Stimulated activated CD8-positive, alpha-beta memory T cell treated with anti-CD3 and anti-CD28 coated beads, Interleukin-15, amount 100 ng/mL, for 48 hours (primary cell): ENCODE measurements at regions not wholly inside any gene's neighbourhood (a gene's known extent, or its start where the extent isn't known, plus 50 kb on each side); places are given as distances from the start of the nearest gene placed in this dataset.
"Not testable (repeated sequence)": the region's sequence is repeated elsewhere in the genome, so short reads cannot be mapped to it uniquely, and the experiment has no call there.

Source experiments
- DNase-seq, 2 donors: peaks; one replicate each; pipeline ENCODE4 v3.0.0-alpha.2; 2020; ENCODE audit warnings: low read depth in 2 of 2

DNA sequence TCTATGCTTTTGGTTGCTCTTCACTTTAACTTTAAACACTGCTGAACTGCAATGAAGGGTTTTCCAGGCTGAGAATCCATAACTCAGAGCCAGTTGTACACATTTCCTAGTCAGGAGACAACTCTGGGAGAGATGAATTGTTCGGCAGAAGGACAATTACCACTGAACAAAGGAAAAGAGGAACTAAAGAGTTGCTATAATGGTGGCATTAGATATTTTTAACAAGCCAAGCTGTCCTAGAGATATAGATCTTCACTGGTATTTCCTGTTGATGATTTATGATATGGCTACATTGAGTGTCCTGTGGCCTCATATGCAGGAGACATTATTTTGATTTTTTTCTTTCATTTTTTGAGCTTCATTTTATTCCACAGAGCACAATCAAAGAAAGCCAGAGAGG lies 219.1 kb upstream of the PCSK5 start:
- DNase-seq = no peak

DNA sequence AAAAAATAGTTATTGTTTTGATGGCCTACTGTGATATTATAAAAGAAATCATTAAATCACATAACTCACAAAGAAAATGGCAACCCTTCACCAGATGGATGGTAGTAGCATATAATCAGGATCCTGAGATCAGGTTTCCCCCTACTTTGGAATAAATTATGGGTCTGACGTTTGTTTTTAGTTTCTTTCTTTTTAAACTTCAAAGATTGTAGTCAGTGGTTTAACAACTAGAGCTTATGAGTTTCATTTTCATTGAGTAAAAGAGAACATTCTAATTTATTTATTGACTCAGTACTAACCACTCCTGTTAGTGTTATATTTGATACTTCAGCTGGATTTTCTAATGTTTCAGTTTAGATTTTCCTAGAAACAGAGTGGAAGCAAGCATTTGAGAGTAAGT lies 218.0 kb upstream of the PCSK5 start:
- no peak for DNase-seq

DNA sequence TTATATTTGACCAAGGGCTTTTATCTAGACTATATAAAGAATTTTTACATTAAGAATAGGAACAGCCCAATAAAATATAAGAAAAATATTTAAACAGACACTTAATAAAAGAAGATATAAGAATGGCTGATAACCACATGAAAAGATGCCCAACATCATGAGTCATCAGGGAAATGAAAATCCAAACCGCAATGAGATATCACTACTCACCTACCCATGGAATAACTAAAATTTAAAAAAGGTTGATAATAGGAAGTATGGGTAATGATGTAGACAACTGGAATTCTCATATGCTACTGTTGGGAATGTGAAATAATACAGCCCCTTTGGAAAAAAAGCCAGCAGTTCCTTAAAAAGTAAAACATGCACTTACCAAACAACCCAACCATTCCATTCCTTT lies 206.9 kb upstream of the PCSK5 start:
- no peak for DNase-seq

DNA sequence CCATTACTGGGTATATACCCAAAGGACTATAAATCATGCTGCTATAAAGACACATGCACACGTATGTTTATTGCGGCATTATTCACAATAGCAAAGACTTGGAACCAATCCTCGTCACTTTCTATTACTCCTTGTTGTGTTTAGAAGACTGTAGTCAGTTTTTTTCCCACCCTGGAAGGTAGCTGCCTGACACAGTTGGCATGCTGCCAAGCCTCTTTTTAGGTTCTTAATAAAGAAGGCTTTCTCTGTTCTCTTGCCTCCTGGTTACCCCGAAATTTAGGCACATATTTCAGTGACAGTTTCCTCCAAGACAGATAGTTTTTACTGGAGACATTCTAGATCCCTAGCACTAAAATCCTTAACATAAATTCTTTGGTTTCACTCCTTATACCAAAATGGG lies 205.4 kb upstream of the PCSK5 start:
- DNase-seq = no peak

DNA sequence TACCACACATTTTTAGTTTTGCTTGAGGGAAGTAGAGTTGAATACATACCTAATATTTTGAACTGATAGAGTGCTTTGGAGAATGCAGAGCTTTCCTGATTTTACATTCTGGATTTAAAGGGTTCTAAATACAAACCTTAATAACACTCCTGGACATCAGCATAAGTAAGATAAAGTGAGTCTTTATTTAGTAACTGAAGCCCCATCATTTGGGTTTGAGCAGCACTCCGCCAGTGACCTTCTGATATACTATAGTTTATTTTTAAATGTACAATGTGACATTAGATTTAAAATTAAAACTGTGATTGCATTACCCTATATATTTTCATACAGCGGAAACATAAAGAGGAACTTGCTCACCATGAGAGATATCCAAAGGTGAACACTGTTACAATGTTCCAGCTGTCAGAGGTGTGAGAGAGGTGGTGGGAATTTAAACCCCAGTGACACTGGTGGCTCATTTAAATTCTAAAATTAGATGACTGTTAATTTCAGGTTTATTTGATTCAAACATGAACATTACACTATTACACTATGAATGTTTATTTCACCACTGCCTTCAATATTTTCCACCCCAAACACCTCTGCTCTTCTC lies 203.0 kb upstream of the PCSK5 start:
- no peak for DNase-seq

DNA sequence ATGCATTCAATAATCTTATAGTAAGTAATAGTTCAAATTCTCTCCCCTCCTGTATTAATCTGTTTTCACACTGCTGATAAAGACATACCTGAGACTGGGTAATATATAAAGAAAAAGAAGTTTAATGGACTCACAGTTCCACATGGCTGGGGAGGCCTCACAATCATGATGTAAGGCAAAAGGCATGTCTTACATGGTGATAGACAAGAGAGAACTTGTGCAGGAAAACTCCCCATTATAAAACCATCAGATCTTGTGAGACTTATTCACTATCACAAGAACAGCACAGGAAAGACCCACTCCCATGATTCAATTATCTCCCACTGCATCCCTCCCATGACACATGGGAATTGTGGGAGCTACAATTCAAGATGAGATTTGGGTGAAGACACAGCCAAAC lies 199.9 kb upstream of the PCSK5 start:
- DNase-seq = not testable (repeated sequence)

DNA sequence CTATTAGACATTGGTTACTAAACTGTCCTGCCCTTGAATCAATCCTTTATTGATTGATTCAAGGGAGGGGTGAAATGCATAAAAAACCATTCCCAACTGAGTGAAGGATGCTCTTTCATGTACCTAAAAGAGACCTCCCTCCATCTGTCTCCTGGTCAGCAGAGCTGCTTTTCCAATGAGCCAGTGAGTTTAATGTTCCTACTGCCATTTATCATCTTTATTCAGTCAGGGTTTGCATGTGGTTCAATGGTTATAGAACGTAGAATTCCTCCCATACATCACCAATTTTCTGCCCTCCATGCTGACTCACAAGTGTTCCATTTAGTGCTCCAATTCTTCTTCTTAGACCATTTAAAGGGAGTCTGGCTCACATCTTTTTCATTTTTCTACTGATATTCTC lies 199.1 kb upstream of the PCSK5 start:
- no peak for DNase-seq

DNA sequence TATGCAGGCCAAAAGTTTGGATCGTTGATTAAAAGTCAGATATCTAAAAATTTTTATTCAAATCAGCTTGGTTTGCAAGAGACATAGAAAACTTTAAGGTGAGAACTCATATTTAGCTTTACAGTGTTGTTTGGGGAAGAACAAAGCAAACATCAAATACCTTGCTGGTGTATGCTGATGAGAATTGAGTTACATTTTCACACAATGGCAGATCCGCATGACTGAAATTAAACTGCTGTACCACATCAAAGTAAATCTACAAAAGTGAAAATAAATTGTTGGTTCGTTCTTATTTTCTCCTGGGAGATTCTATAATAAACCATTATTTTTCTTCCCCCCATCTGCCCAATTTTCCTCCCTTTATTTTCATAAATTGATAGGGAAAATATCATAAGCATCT lies 198.2 kb upstream of the PCSK5 start:
- DNase-seq = no peak

DNA sequence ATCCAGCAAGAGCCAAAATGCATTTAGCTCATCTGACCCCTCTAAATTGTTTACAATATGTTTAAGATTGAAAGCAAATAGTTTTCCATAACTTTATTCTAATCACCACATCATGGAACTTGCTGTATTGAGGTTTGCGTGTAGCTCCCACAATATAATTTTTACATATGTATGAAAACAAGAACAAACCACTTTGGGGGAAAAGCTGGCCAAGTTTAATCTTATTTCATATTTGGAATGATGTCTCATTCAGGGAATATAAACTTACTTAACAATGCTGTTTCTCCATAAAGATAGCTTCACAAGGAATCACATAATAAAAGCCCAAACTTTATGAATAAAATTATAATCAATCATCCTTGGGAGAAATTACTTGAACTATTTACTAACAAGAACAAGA lies 194.6 kb upstream of the PCSK5 start:
- no peak for DNase-seq

DNA sequence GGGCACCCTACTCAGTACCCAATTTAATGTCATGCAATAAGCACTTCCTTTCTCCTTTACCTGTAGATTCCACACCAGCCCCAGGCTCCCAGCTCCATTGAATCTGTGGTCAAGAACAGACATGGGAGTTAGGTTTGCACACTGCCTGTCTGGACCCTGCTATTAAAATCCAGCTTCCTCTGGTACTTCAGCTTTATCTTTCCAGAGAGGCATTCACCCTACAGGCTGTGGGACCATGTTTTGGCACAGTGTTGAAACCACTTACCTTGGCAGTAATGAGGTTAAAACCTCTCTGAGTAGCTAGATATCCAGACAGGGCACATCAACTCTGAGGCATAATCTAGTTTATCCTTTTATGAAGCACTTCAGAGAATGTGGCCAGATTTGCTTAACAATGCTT lies 191.5 kb upstream of the PCSK5 start:
- no peak for DNase-seq

DNA sequence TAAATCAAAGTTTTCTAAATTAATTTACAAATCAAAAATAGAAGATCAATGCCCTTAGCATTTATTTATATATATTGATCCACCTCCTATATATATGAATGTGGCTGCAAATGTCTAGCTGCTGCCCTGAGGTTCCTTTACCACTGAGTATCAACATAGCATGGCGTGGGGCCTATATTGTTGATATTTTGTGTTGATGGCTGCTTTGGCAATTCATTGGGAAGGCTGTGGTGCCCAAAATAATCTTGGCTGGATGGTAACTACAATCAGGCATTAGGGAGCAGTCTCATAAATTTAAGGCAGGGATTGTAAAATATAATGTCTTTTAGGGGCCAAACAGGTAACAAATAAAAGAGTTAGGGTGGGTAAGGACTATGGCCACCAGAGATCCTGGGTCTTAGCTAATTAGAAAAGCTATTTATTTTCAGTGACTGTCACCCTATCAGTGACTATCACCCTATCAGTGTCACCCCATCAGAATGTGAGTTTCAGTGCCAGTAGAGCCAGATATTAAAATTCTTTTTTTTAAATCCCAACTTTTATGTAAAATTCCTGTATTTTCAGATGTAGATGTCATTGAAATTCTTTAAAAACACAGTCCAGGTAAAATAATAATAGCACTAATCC lies 190.7 kb upstream of the PCSK5 start:
- no peak for DNase-seq

DNA sequence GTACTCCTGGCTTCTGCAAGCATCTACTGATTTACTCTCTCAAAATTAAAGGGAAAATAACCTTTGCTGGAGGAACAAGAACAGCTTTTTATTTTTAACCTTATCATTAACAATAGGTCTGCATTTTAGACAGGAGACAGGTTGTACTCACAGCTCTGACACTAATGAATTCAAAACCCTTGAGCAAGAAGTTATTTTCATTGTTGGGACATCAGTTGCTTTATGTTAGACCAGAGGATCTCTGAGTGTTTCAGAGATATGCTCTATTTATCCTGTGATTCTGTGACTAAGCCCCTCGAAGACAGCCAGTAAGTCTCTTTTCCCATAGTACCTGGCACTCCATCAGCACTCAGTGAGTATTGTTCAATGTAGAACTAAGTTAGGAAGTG lies 190.2 kb upstream of the PCSK5 start:
- no peak for DNase-seq

DNA sequence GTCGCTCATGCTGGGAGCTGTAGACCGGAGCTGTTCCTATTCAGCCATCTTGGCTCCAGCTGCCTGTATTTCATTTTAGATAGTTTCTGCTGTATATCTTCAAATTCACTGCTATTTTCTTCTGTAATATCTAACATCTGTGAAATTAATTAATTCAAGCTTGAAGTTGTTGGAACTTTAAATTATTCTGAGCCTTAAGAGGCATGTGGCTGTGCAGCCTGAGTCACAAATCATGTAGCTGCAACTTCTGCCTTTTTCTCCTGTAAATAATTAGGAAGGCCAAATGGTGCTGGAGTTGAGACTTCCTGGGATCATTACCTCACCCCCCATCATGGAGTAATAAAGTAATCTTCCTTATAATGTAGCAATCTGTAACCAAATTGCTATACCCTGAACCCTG lies 183.3 kb upstream of the PCSK5 start:
- no peak for DNase-seq

DNA sequence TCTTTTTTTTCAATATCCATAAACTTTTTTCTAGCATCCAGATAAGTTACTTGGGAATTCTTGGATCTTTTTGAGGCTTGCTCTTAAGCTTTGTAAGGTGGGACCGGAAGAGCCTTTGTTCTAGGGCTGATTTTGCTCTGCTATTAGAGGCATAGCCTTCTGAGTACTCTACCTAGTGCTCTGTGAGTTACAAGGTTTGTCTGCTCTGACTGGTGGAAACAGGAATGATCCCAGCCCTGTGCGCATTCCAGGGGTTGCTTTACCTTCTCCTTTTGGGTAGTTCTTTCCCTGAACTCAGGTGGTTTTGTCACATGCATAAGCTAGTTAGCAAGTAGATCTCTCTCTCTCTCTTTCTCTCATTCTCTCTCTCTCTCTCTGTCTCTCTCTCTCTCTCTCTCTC lies 180.8 kb upstream of the PCSK5 start:
- DNase-seq = no peak

DNA sequence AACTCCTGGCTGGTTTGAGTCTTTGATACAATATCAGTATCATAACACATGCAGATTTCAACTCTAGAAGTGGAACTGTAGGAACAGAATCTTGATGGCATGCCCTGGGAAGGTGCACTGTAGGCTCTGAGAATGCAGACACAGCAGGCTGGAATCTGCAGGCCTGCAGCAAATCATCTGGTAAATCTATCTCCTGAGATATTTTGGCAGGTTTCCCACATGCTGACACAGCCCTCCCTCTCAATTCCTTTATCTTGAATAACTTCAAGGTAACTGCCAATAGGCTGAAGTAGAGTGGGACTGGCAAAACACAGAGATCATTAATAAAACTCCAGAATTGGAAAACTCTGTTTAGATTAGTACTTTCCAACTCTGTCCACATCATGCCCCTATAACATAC lies 177.8 kb upstream of the PCSK5 start:
- DNase-seq = no peak

DNA sequence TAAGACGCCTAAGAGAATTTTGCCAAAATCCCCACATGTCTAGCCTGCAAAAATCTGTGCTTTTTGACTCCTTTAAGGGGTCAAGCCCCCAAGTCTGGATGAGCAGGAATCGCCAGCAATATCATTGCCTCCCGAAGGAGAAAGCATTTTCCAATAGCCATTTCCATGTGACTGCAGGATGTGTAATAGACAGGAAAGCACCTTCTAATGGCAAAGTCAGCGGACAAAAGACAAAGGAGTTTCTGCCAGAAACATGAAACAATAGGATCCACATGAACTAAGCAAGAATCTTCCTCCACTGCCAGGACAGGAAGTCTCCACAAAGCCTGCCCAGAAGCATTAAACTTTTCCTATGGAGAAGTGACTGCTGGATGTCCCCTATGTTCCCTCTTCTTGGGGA lies 177.1 kb upstream of the PCSK5 start:
- DNase-seq = no peak

DNA sequence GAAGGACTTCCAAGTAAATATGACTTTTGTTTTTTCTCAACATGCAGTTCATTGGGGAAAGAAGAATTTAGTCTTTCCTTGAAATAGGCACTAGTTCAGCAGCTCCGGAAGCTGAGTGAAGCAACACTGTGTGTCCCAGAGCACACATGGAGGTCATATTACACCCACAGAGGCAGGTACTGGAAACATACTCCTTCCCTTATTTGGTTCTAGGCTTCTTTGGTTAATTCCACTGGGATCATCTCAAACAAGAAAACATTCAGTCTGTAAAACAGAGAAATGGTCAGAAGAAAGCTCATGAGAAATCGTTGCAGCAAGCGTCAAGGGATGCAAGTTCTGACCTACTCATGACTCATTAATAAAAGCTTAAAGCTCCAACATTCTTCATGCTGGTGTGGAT lies 175.1 kb upstream of the PCSK5 start:
- DNase-seq = no peak

DNA sequence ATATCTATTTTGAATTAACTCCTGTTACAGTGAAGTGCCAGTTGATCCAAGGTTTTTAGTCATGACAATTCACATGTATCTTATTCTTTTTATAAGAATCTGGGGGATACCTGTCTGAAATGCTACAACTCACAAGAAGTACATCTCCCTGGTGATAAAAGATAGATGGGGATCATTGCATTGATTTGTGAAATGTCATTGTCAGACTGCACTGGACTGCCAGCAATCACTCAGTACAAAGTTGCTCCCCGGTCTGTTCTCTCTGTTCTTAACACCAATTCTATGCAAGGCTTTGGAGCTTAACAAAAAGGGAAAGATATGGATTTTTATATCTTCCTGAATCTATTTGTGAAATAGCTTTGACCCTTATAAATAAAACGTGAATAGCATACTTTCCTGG lies 171.8 kb upstream of the PCSK5 start:
- no peak for DNase-seq

DNA sequence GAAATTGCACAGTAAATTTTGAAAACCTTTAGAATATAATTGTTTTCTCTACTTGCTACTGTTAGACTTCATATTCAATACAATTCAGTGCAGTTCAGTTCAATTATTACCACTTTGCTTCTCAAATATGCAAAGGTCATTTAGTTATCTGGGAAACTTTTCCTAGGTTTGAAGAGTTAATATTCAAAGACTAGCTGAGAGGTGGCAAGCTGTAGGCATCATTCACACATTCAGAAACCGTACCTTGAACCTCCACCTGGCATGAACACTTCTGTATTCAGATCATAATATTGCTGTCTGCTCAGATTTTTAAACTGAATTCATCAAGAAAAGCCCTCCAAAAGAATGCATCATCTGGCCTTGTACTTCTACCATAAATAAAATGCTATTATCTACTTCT lies 162.1 kb upstream of the PCSK5 start:
- no peak for DNase-seq

DNA sequence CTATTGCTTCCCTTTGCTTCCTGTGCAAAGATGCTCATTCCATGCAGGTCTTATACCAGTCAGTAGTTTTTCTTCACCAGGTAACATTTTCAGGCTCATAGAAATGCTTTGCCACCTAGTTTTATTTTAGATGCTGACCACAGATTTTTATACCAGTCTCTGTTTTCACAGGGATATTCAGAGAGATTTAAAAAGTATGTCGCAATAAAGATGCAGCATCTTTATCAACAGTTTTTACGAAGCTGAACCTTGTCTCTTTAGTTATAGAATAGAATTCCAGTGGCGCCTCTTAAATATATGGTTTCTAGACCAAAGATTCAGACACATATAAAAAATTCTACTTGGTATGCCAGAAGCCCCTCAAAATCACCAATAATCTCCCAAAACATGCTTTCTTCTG lies 155.7 kb upstream of the PCSK5 start:
- DNase-seq = no peak

DNA sequence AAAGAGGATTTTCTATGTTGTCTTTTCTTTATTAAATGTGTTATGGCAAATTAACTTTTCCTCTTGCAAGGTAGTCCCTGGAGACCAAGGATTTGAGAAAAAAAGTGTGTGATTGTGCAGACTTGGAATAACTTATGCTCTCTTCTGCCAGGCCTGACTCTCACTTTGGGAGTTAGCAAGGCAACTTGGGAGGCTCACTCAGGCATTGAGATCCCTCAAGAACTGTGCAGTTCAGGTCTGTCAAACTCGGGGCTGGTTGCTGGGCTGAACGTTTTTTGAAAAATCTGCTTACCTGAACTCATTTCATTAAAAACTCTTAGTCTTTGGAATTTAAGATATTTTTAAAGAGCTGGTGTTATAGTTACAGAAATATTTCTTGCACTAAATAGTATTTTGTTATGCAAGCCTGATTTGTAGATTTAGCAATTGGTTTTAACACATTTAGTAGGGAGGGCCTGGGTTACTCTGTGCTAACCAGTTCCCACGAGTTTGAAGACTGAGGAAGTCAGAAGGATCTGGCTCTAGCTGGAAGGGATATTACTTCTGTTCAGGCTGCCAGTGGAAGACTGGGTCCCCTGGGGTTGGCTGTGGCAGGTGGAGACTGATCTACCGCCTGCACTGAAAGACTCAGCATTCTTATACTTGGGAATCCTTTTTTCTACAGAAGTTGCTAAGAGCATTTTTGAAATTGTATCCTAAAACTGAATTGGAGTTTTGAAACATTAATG lies 150.4 kb upstream of the PCSK5 start:
- DNase-seq = no peak

DNA sequence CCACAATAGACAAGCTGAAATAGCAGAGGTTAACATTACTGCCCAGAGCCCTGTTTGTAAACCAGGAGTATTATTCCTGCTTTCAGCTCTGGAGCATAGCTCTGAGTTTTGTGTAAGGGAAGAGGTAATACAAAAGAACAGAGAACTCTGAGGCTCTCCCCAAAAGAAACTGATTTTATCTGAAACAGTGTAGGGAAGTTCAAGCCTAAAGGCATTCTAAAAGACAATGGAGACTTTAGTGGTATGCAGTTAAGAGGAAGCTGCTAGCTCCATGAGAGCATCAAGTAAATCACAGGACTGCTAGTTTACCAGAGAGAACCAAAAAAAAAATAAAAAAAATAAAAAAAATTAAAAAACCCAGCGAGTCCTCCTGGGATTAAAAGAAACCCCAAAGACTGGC lies 146.6 kb upstream of the PCSK5 start:
- no peak for DNase-seq

DNA sequence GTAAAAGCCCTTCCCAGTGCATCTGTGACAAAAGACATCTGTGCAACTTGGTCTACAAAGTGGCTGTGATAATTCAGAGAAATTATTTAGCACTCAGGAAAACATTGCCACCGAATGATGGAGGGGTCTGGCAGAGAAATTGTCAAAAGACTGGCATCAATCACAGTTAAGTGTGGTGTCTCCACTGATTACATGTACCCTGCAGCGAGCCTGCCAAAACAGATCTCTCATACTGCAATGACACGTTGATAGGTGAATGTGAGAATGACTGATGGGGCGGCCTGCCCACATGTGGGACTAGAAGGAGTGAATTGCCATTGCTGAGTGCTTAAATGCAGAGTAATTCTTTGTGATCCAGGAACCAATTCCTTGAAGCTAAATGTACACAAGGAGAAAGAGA lies 136.4 kb upstream of the PCSK5 start:
- no peak for DNase-seq

DNA sequence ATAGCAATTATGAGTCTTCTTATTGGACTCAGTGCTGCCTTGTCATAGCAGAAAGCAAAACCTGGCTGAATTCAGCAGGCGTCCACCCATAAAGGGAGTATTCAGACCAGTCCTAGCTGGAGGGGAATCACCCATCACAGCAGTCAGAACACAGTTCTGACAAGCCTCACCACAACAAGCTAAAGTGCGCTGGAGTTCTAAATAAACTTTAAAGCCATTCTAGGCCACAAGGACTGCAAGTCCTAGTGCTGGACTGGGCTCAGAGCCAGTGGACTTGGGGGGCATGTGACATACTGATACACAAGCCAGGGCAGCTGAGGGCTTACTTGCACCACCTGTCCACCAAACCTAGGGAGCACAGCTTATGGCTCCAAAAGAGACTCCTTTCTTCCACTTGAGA lies 115.3 kb upstream of the PCSK5 start:
- no peak for DNase-seq
